SK-N-SH (cell line): ENCODE measurements at regions not wholly inside any gene's neighbourhood (a gene's known extent, or its start where the extent isn't known, plus 50 kb on each side); places are given as distances from the start of the nearest gene placed in this dataset.

ENCODE experiments used
- CTCF ChIA-PET: fragments of 300-600, 350-600 bp; formaldehyde crosslinking; extraction: SDS; loops from one replicate; lab custom pipeline; 2021; lab: Yijun Ruan, JAX
- POLR2A ChIA-PET: fragments of 350-600 bp; sonication (Branson Sonifier 250); formaldehyde crosslinking; extraction: SDS; loops from one replicate; lab custom pipeline; 2020; ENCODE audit warnings: antibody characterized with exemption, inconsistent platforms; lab: Yijun Ruan, JAX
- DNase-seq: peaks from one replicate; pipeline ENCODE4 v3.0.0; 2012
- H2AFZ ChIP-seq: fragments of 200-600 bp; sonication (generic); 2 replicates; pipeline ENCODE4 v1.8.1; 2016; ENCODE audit warnings: antibody characterized with exemption, mild to moderate bottlenecking, low read depth
- H3F3A ChIP-seq: fragments of 200-600 bp; sonication (generic); replicated peaks from 2 replicates; pipeline ENCODE3; 2016; ENCODE audit warnings: antibody characterized with exemption, mild to moderate bottlenecking; ENCODE audit not compliant: insufficient read depth
- H3K27ac ChIP-seq, 2 experiments: fragments of 200-500 bp in 1 of 2; fragments of 200-600 bp in 1 of 2; sonication (Bioruptor generic) in 1 of 2; sonication (generic), shearing (Covaris generic) in 1 of 2; 2 replicates each; pipeline versions ENCODE4 v1.5.1 to v1.6.1; 2014 to 2016; ENCODE audit warnings: low read depth in 2 of 2, inconsistent platforms in 1 of 2, low read length in 1 of 2, mild to moderate bottlenecking in 1 of 2, mixed read lengths in 1 of 2
- H3K27me3 ChIP-seq: fragments of 200-600 bp; sonication (generic), shearing (Covaris generic); 2 replicates; pipeline ENCODE4 v1.6.1; 2016; ENCODE audit warnings: mixed run types; ENCODE audit not compliant: insufficient read depth
- H3K36me3 ChIP-seq, 2 experiments: fragments of 200-500 bp in 1 of 2; fragments of 200-600 bp in 1 of 2; sonication (Bioruptor generic) in 1 of 2; sonication (generic) in 1 of 2; replicated peaks in 1 of 2; 2 replicates each; pipeline versions ENCODE3 to v1.5.1; 2014 to 2016; ENCODE audit warnings: low read length in 1 of 2, mild to moderate bottlenecking in 1 of 2; ENCODE audit not compliant: insufficient read depth in 2 of 2, control insufficient read depth in 1 of 2
- H3K4me1 ChIP-seq, 2 experiments: fragments of 200-500 bp in 1 of 2; fragments of 200-600 bp in 1 of 2; sonication (Bioruptor generic) in 1 of 2; sonication (generic), shearing (Covaris generic) in 1 of 2; 2 replicates each; pipeline versions ENCODE4 v1.5.1 to v1.6.1; 2014 to 2016; ENCODE audit warnings: low read depth in 1 of 2, low read length in 1 of 2, mixed run types in 1 of 2; ENCODE audit not compliant: insufficient read depth in 2 of 2, control insufficient read depth in 1 of 2
- H3K4me2 ChIP-seq: fragments of 200-600 bp; sonication (generic), shearing (Covaris generic); 2 replicates; pipeline ENCODE4 v1.6.1; 2017; ENCODE audit warnings: mixed run types
- H3K4me3 ChIP-seq, 2 experiments: fragments of 200-500 bp in 1 of 2; fragments of 200-600 bp in 1 of 2; sonication (Bioruptor generic) in 1 of 2; sonication (generic), shearing (Covaris generic) in 1 of 2; 2 replicates each; pipeline versions ENCODE4 v1.5.1 to v1.8.1; 2014 to 2016; ENCODE audit warnings: low read depth in 2 of 2, inconsistent platforms in 1 of 2, low read length in 1 of 2, mild to moderate bottlenecking in 1 of 2, mixed read lengths in 1 of 2, moderate library complexity in 1 of 2
- H3K79me2 ChIP-seq: fragments of 200-600 bp; sonication (generic); 2 replicates; pipeline ENCODE4 v1.8.1; 2017; ENCODE audit warnings: mild to moderate bottlenecking; ENCODE audit not compliant: insufficient read depth
- H3K9ac ChIP-seq: fragments of 200-600 bp; sonication (generic); 2 replicates; pipeline ENCODE4 v1.6.1; 2017; ENCODE audit warnings: mixed run types
- H3K9me2 ChIP-seq: fragments of 200-600 bp; sonication (generic); 2 replicates; pipeline ENCODE4 v1.6.1; 2017; ENCODE audit warnings: mixed run types
- H3K9me3 ChIP-seq: fragments of 200-600 bp; sonication (generic); 2 replicates; pipeline ENCODE4 v1.6.1; 2017; ENCODE audit warnings: mixed run types, mild to moderate bottlenecking, moderate library complexity
- H4K20me1 ChIP-seq: fragments of 200-600 bp; sonication (generic); 2 replicates; pipeline ENCODE4 v1.6.1; 2017; ENCODE audit warnings: mild to moderate bottlenecking, mixed run types; ENCODE audit not compliant: insufficient read depth
- CTCF ChIP-seq: fragments of 200-600 bp; sonication (generic); IDR thresholded peaks from 2 replicates; pipeline ENCODE4 v1.6.1; 2017; ENCODE audit warnings: antibody characterized with exemption, mild to moderate bottlenecking, moderate library complexity
- ELF1 ChIP-seq: IDR thresholded peaks from 2 replicates; pipeline ENCODE4 v1.4.0; 2012
- EP300 ChIP-seq, 2 experiments: IDR thresholded peaks; 2 replicates each; pipeline versions ENCODE4 v1.4.0 to v1.6.1; 2012; ENCODE audit warnings: borderline replicate concordance in 1 of 2, low read depth in 1 of 2, low read length in 1 of 2
- FOXM1 ChIP-seq: IDR thresholded peaks from 2 replicates; pipeline ENCODE4 v1.4.0; 2012; ENCODE audit warnings: low read depth, mild to moderate bottlenecking
- GABPA ChIP-seq: IDR thresholded peaks from 2 replicates; pipeline ENCODE4 v1.4.0; 2012; ENCODE audit warnings: low read depth, mild to moderate bottlenecking
- IRF3 ChIP-seq: fragments of 150-350 bp; IDR thresholded peaks from 2 replicates; pipeline ENCODE4 v1.6.1; 2016; ENCODE audit warnings: mild to moderate bottlenecking, low read depth, low read length
- JUND ChIP-seq: IDR thresholded peaks from 2 replicates; pipeline ENCODE4 v1.4.0; 2012
- MAX ChIP-seq: IDR thresholded peaks from 2 replicates; pipeline ENCODE4 v1.4.0; 2012; ENCODE audit warnings: low read depth
- NFIC ChIP-seq: IDR thresholded peaks from 2 replicates; pipeline ENCODE4 v1.4.0; 2012; ENCODE audit warnings: borderline replicate concordance
- RAD21 ChIP-seq: IDR thresholded peaks from 2 replicates; pipeline ENCODE4 v1.6.1; 2012; ENCODE audit warnings: mild to moderate bottlenecking, low read length
- REST ChIP-seq: IDR thresholded peaks from 2 replicates; pipeline ENCODE4 v1.6.1; 2012; ENCODE audit warnings: mild to moderate bottlenecking, low read depth, low read length, moderate library complexity
- SIN3A ChIP-seq: IDR thresholded peaks from 2 replicates; pipeline ENCODE4 v1.6.1; 2012; ENCODE audit warnings: low read depth, mild to moderate bottlenecking, low read length, moderate library complexity, borderline replicate concordance
- ZBTB33 ChIP-seq: IDR thresholded peaks from 2 replicates; pipeline ENCODE4 v1.4.0; 2012; ENCODE audit warnings: low read depth, borderline replicate concordance
- WGBS: methylation state at CpG from one replicate; pipeline ENCODE4 v1.1.6; 2017; ENCODE audit warnings: low lambda C conversion rate; 5-methylcytosine and 5-hydroxymethylcytosine counted together

GRCh38 chr6:33508935-33509926, 54.9 kb downstream of the ZBTB9 start (continued):
- TF ChIP-seq SIN3A (no peak), IRF3 (no peak)

GRCh38 chr6:33513213-33513612, 58.8 kb downstream of the ZBTB9 start:
- TF ChIP-seq MAX = no peak
- TF ChIP-seq, all 33 proteins: peak for 0
- ChIA-PET POLR2A (no interaction called here), CTCF (interaction anchor here (0.7 to 1.2 kb wide), 3 partner anchors 9 to 902 kb away, joined by 3 to 6 read pairs (median 3); no protein-coding TSS in a partner anchor)
- Histone ChIP-seq H3K79me2 (no peaks in the 10 kb centered on the region), H3K4me2 (no peak overlapping the region), H3K36me3 (no peaks in the 10 kb centered on the region), H4K20me1 (no peaks in the 10 kb centered on the region), H3K9me2 (no peaks in the 10 kb centered on the region), H3K27me3 (no peaks in the 10 kb centered on the region; the same call in 1 of the 2 replicates), H3K9ac (no peak overlapping the region), H3K4me3 (no peak overlapping the region), H3F3A (no peaks in the 10 kb centered on the region), H2AFZ (no peak overlapping the region), H3K4me1 (no peaks in the 10 kb centered on the region), H3K9me3 (no peaks in the 10 kb centered on the region), H3K27ac (no peak overlapping the region)
- DNase-seq = no peak
- no CpG with 5 or more reads among the region's 1 CpG for WGBS

- 45% methylated on average over 4 of the region's 4 CpGs for WGBS
- Histone ChIP-seq H3K9me2 (no peaks in the 10 kb centered on the region), H4K20me1 (no peaks in the 10 kb centered on the region), H3K79me2 (no peaks in the 10 kb centered on the region), H3K9ac (no peak overlapping the region), H3K4me1 (no peaks in the 10 kb centered on the region), H3K27ac (no peak overlapping the region), H3K4me2 (no peak overlapping the region), H3F3A (no peaks in the 10 kb centered on the region), H2AFZ (no peak overlapping the region), H3K36me3 (no peaks in the 10 kb centered on the region), H3K9me3 (no peaks in the 10 kb centered on the region), H3K27me3 (no peaks in the 10 kb centered on the region; the same call in 1 of the 2 replicates), H3K4me3 (no peak overlapping the region)
- POLR2A ChIA-PET = no interaction called here
- CTCF ChIA-PET = no interaction called here
- no peak for DNase-seq
- TF ChIP-seq REST (no peak), EP300 (IDR thresholded peaks at IDR 0.05; ENCODE audit: borderline replicate concordance in 1 of 2, low read depth in 1 of 2, low read length in 1 of 2) (no peak), CTCF (no peak), IRF3 (no peak), NFIC (no peak), GABPA (no peak), RAD21 (no peak), ZBTB33 (no peak), SIN3A (no peak), FOXM1 (no peak), JUND (no peak), ELF1 (no peak)
These were observed 62.4 kb downstream of the ZBTB9 start for GRCh38 chr6:33516726-33517125.
